ENCODE measurements at regions not wholly inside any gene's neighbourhood (a gene's known extent, or its start where the extent isn't known, plus 50 kb on each side); places are given as distances from the start of the nearest gene placed in this dataset.

DNA sequence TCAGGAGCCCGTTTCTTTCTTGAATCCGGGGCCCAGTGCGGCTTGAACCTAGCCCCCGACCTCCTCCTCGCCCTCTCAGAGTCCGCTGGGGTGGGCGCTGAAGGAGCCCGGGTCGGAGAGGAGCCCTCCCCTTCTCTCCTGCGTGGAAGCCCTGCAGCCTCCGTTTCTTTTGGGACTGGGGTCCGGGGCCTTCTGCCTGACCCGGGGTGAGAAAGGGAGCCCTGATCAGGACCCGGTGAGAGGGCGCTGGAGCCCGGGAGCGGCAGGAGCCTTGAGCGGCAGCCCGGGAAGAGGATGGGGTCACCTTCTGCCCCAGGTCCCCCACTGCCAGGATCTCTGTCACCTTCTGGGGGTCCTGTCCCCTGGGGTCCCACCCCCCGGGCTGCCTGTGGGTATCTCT lies 162.3 kb downstream of the ZNF33B start:
- peak in 2 of 8 donors; percentile 20 to 33 for ATAC-seq
- no peak overlapping the region for H3K27ac ChIP-seq
- WGBS, 2 donors: 6 to 9% methylated on average over 20 of the region's 20 CpGs

GRCh38 chr10:42475168-42476098 lies 162.9 kb downstream of the ZNF33B start:
- 24 to 26% methylated on average over 52 of the region's 52 CpGs for WGBS, 2 donors
- Histone ChIP-seq H3K36me3 (no peaks in the 10 kb centered on the region), H3K9me3 (no peaks in the 10 kb centered on the region), H3K4me1 (peaks cover 0 to 7% (median 0%) of the 10 kb centered on the region in 9 donors), H3K4me3 (peak overlapping the region in 7 of 10 donors; percentile 30 to 48 (median 40)), H3K27ac (no peak overlapping the region), H3K27me3 (peaks cover 0 to 39% (median 24%) of the 10 kb centered on the region in 7 donors)
- intact Hi-C loops (cut with DNase I): no loop called here
- TF ChIP-seq, protein P1, sequence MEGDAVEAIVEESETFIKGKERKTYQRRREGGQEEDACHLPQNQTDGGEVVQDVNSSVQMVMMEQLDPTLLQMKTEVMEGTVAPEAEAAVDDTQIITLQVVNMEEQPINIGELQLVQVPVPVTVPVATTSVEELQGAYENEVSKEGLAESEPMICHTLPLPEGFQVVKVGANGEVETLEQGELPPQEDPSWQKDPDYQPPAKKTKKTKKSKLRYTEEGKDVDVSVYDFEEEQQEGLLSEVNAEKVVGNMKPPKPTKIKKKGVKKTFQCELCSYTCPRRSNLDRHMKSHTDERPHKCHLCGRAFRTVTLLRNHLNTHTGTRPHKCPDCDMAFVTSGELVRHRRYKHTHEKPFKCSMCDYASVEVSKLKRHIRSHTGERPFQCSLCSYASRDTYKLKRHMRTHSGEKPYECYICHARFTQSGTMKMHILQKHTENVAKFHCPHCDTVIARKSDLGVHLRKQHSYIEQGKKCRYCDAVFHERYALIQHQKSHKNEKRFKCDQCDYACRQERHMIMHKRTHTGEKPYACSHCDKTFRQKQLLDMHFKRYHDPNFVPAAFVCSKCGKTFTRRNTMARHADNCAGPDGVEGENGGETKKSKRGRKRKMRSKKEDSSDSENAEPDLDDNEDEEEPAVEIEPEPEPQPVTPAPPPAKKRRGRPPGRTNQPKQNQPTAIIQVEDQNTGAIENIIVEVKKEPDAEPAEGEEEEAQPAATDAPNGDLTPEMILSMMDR (IDR thresholded peaks at IDR 0.05): no peak
- ATAC-seq (peak in 6 of 8 donors; percentile 29 to 57 (median 37)), DNase-seq (peak in 1 of 2 donors; percentile 20)

More for the DNA sequence above, 162.3 kb downstream of the ZNF33B start:
- no peak for DNase-seq
- Histone ChIP-seq H3K9me3 (no peaks in the 10 kb centered on the region), H3K27me3 (peaks cover 0 to 39% (median 24%) of the 10 kb centered on the region in 7 donors), H3K36me3 (no peaks in the 10 kb centered on the region), H3K4me1 (peaks cover 0 to 7% (median 0%) of the 10 kb centered on the region in 9 donors), H3K4me3 (peak overlapping the region in 7 of 10 donors; percentile 30 to 48 (median 40))
- intact Hi-C loops (cut with DNase I): no loop called here
- TF ChIP-seq, protein P1 (IDR thresholded peaks at IDR 0.05): no peak

DNA sequence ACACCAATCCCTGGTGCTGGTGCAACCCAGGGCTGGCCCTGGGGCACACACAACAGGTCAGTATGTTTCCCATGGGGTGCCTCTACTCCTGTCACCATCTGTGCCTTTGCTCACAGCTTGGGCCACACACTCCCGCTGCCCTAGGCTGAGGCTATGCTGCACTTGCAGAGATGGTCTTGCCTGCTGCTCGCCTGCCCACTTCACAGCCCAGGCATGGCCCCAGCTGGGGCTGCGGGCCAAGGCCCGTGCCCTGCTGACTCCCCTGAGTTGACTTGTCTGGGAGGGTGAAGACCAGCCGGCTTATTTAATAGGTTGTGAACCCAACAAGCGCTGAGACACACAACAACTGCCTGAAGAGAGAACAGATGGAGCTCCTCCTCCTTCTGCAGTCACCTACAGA lies 184.1 kb downstream of the ZNF33B start:
- no peak overlapping the region for H3K4me3 ChIP-seq
- TF ChIP-seq, protein P1 (IDR thresholded peaks at IDR 0.05): no peak
- ATAC-seq (no peak), DNase-seq (no peak)
- H3K27me3 ChIP-seq: peaks cover 0 to 4% (median 0%) of the 10 kb centered on the region in 7 donors
- 65 to 85% methylated on average over 6 of the region's 6 CpGs for WGBS, 2 donors
- no peaks in the 10 kb centered on the region for H3K4me1 ChIP-seq
- intact Hi-C loops (cut with DNase I): no loop called here
- peaks cover 0 to 5% (median 0%) of the 10 kb centered on the region in 11 donors for H3K9me3 ChIP-seq
- H3K27ac ChIP-seq: no peak overlapping the region
- no peaks in the 10 kb centered on the region for H3K36me3 ChIP-seq

GRCh38 chr10:42431095-42431494 lies 207.3 kb downstream of the ZNF33B start:
- intact Hi-C loops (cut with DNase I): no loop called here
- Histone ChIP-seq H3K27me3 (peaks cover 0 to 17% (median 0%) of the 10 kb centered on the region in 7 donors), H3K36me3 (no peaks in the 10 kb centered on the region), H3K27ac (no peak overlapping the region), H3K9me3 (no peaks in the 10 kb centered on the region), H3K4me3 (no peak overlapping the region), H3K4me1 (no peaks in the 10 kb centered on the region)
- TF ChIP-seq, protein P1 (IDR thresholded peaks at IDR 0.05): no peak
- no peak for ATAC-seq
- DNase-seq: no peak
- WGBS, 2 donors: 63 to 85% methylated on average over 5 of the region's 5 CpGs
